ENCODE measurements at regions not wholly inside any gene's neighbourhood (a gene's known extent, or its start where the extent isn't known, plus 50 kb on each side); places are given as distances from the start of the nearest gene placed in this dataset.

- DNase-seq, result no peak
Measured at GRCh38 chr13:18961383-18962117, 220.1 kb downstream of the TUBA3C start.

More at GRCh38 chr13:18961383-18962117, 220.1 kb downstream of the TUBA3C start:
- Histone ChIP-seq H4K8ac (ENCODE audit: low read depth in 2 of 2, low read length in 2 of 2) (no peak overlapping the region), H3K79me1 (ENCODE audit: low read depth in 1 of 2, low read length in 2 of 2) (no peaks in the 10 kb centered on the region), H2BK120ac (ENCODE audit: low read depth, low read length) (no peak overlapping the region), H4K5ac (ENCODE audit: low read depth, low read length) (no peak overlapping the region), H3K14ac (replicated peaks; ENCODE audit: low read depth, low read length) (no peak overlapping the region), H4K20me1 (ENCODE audit: insufficient read depth, low read length) (no peaks in the 10 kb centered on the region), H3K4me1 (ENCODE audit: control insufficient read depth, insufficient read depth, low read length) (no peaks in the 10 kb centered on the region), H2AK9ac (replicated peaks; ENCODE audit: low read depth, low read length, poor library complexity) (no peak overlapping the region), H3K27ac (ENCODE audit: insufficient read depth, low read length) (no peak overlapping the region), H3K36me3 (ENCODE audit: control insufficient read depth, insufficient read depth, low read length) (no peaks in the 10 kb centered on the region), H2BK5ac (ENCODE audit: low read depth, low read length, poor library complexity, severe bottlenecking) (no peak overlapping the region), H3K9me1 (ENCODE audit: insufficient read depth, low read length) (no peaks in the 10 kb centered on the region), H3K23ac (ENCODE audit: low read depth, low read length) (no peak overlapping the region), H3K18ac (ENCODE audit: low read depth, low read length) (no peak overlapping the region), H2BK20ac (ENCODE audit: low read depth, low read length) (no peak overlapping the region), H3K27me3 (ENCODE audit: control insufficient read depth, insufficient read depth, low read length) (no peaks in the 10 kb centered on the region), H2BK15ac (ENCODE audit: low read depth, low read length) (no peak overlapping the region), H3K9me3 (ENCODE audit: control insufficient read depth, insufficient read depth, low read length) (peaks cover 58% of the 10 kb centered on the region), H2AK5ac (ENCODE audit: low read depth, low read length) (no peak overlapping the region), H3K4ac (ENCODE audit: low read depth, low read length) (no peak overlapping the region), H3K9ac (ENCODE audit: low read depth, low read length) (no peak overlapping the region), H3K4me2 (ENCODE audit: low read depth, low read length) (no peak overlapping the region), H3K4me3 (ENCODE audit: insufficient read depth, low read depth, low read length) (no peak overlapping the region), H4K91ac (ENCODE audit: insufficient read depth, low read depth, low read length) (no peak overlapping the region), H3K56ac (ENCODE audit: extremely low read depth, insufficient read depth, low read length) (no peak overlapping the region), H2AFZ (replicated peaks; ENCODE audit: low read length, poor library complexity) (no peak overlapping the region)
- intact Hi-C loops (cut with micrococcal nuclease) (no loop called here), dilution Hi-C loops (cut with HindIII; ENCODE audit: low sequenced_read_pairs, unreplicated experiment) (no loop called here), in situ Hi-C loops (cut with MboI; ENCODE audit: low sequenced_read_pairs) (no loop called here)
- ATAC-seq (ENCODE audit: low read depth), result no peak
- TF ChIP-seq CHD1 (IDR thresholded peaks at IDR 0.05; ENCODE audit: low read depth, low read length) (no peak), SMC3 (IDR thresholded peaks at IDR 0.05; ENCODE audit: low read depth, low read length) (no peak), MXI1 (IDR thresholded peaks at IDR 0.05; ENCODE audit: borderline replicate concordance, low read depth, low read length) (no peak), ELK1 (IDR thresholded peaks at IDR 0.05; ENCODE audit: borderline replicate concordance, low read depth, low read length) (no peak), CTCF (conservative IDR thresholded peaks at IDR 0.05; ENCODE audit: low read depth, low read length) (no peak), MAZ (IDR thresholded peaks at IDR 0.05; ENCODE audit: borderline replicate concordance, low read depth, low read length) (no peak), POLR2A (IDR thresholded peaks at IDR 0.05; ENCODE audit: low read depth, low read length) (no peak), CEBPB (IDR thresholded peaks at IDR 0.05; ENCODE audit: low read depth, low read length) (no peak), RCOR1 (IDR thresholded peaks at IDR 0.05; ENCODE audit: insufficient replicate concordance, low read length) (no peak), MAFK (IDR thresholded peaks at IDR 0.05; ENCODE audit: low read depth, low read length) (no peak), NFE2L2 (IDR thresholded peaks at IDR 0.05; ENCODE audit: low read depth, low read length) (no peak), FOS (IDR thresholded peaks at IDR 0.05; ENCODE audit: low read depth, low read length) (no peak), RFX5 (IDR thresholded peaks at IDR 0.05; ENCODE audit: low read depth, low read length) (no peak), BHLHE40 (IDR thresholded peaks at IDR 0.05; ENCODE audit: low read depth, low read length) (no peak), USF2 (IDR thresholded peaks at IDR 0.05; ENCODE audit: low read depth, low read length) (no peak), RAD21 (IDR thresholded peaks at IDR 0.05; ENCODE audit: low read length) (no peak)
- no TSS peak for BruUV-seq (replicated peaks)
- no CpG with 5 or more reads among the region's 4 CpGs for WGBS, 2 experiments (ENCODE audit: extremely low coverage in 2 of 2, insufficient read length in 1 of 2)
- ChIA-PET POLR2A (ENCODE audit: unreplicated experiment) (no interaction called here), CTCF (no interaction called here)
